Skeletal muscle tissue (tissue), 3 donors: ENCODE measurements at regions not wholly inside any gene's neighbourhood (a gene's known extent, or its start where the extent isn't known, plus 50 kb on each side); places are given as distances from the start of the nearest gene placed in this dataset.

ENCODE experiments used
- H3K27ac ChIP-seq: one replicate; pipeline ENCODE4 v1.7.0; 2013; ENCODE audit warnings: mild to moderate bottlenecking, low read depth, low read length, inconsistent platforms
- H3K27me3 ChIP-seq, 3 donors: one replicate each; pipeline ENCODE4 v1.7.0; 2013; ENCODE audit warnings: low read length in 3 of 3; ENCODE audit not compliant: control insufficient read depth in 3 of 3, insufficient read depth in 3 of 3
- H3K36me3 ChIP-seq, 3 donors: one replicate each; pipeline ENCODE4 v1.7.0; 2013; ENCODE audit warnings: low read length in 3 of 3; ENCODE audit not compliant: control insufficient read depth in 3 of 3, insufficient read depth in 3 of 3
- H3K4me1 ChIP-seq, 3 donors: one replicate each; pipeline ENCODE4 v1.7.0; 2013; ENCODE audit warnings: low read length in 3 of 3, mild to moderate bottlenecking in 3 of 3; ENCODE audit not compliant: control insufficient read depth in 3 of 3, insufficient read depth in 3 of 3
- H3K4me3 ChIP-seq, 3 donors: one replicate each; pipeline ENCODE4 v1.7.0; 2013; ENCODE audit warnings: low read length in 3 of 3
- H3K9ac ChIP-seq, 3 donors: one replicate each; pipeline ENCODE4 v1.7.0; 2013; ENCODE audit warnings: low read length in 3 of 3, mild to moderate bottlenecking in 3 of 3, moderate library complexity in 2 of 3, low read depth in 1 of 3
- H3K9me3 ChIP-seq, 3 donors: one replicate each; pipeline ENCODE4 v1.7.0; 2013; ENCODE audit warnings: low read length in 3 of 3; ENCODE audit not compliant: control insufficient read depth in 3 of 3
- donor health status: Osteomylitis.

GRCh38 chr15:69857686-69858391 lies 239.9 kb downstream of the TLE3 start:
- Histone ChIP-seq H3K27me3 (peaks cover 0 to 4% (median 3%) of the 10 kb centered on the region in 3 donors), H3K27ac (no peak overlapping the region), H3K9me3 (no peaks in the 10 kb centered on the region), H3K4me3 (no peak overlapping the region), H3K9ac (no peak overlapping the region), H3K4me1 (peaks cover 0 to 5% (median 2%) of the 10 kb centered on the region in 3 donors), H3K36me3 (no peaks in the 10 kb centered on the region)

DNA sequence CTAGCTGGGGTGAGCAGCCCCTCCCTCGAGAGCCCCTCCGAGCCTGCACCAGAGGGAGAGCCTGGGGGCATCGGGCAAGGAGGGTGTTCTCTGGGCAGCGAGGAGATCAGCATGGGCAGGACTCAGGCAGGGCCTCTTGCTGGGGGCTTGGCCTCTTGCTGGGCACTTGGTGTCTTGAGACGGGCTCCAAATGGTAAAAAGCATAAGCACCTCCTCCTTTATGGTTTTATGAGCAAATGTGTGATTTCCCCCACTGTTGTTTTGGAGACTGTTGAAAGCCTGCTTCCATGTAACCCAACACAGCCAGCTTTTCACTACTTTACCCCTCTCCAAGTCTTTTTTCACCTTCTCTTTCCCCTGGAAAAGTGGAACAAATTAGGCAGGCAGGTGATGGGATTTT lies 239.3 kb downstream of the TLE3 start:
- Histone ChIP-seq H3K9ac (no peak overlapping the region), H3K4me1 (peaks cover 0 to 2% (median 2%) of the 10 kb centered on the region in 3 donors), H3K9me3 (no peaks in the 10 kb centered on the region), H3K36me3 (no peaks in the 10 kb centered on the region), H3K4me3 (no peak overlapping the region), H3K27ac (no peak overlapping the region), H3K27me3 (peaks cover 0 to 4% (median 3%) of the 10 kb centered on the region in 3 donors)

DNA sequence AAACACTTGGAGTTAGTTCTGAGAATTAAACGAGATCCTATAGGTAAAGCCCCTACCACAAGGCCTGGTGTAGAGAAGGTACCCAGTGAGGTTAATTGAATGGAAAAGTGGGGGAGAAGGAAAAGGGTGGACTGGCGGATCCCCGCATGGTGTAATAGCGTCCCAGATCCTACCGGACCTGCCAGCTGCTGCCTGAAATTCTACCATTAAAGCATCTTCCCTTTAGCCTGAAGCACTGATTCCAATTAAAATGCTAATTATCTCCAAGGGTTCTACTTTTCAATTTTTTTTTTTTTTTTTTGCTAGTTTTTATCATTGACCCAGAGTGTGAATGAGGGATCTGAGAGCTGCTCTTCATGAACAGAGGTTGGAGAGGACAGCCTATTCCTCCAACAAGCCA lies 237.9 kb downstream of the TLE3 start:
- Histone ChIP-seq H3K27ac (no peak overlapping the region), H3K4me3 (no peak overlapping the region), H3K36me3 (no peaks in the 10 kb centered on the region), H3K9me3 (no peaks in the 10 kb centered on the region), H3K4me1 (no peaks in the 10 kb centered on the region), H3K27me3 (peaks cover 0 to 4% (median 3%) of the 10 kb centered on the region in 3 donors), H3K9ac (no peak overlapping the region)

- H3K36me3 ChIP-seq: no peaks in the 10 kb centered on the region
- no peak overlapping the region for H3K27ac ChIP-seq
- H3K4me3 ChIP-seq: no peak overlapping the region
- no peaks in the 10 kb centered on the region for H3K4me1 ChIP-seq
- no peaks in the 10 kb centered on the region for H3K9me3 ChIP-seq
- peaks cover 0 to 4% (median 3%) of the 10 kb centered on the region in 3 donors for H3K27me3 ChIP-seq
- H3K9ac ChIP-seq: no peak overlapping the region
Measured at GRCh38 chr15:69860321-69860720, 237.4 kb downstream of the TLE3 start.

GRCh38 chr15:69860921-69861320 lies 236.8 kb downstream of the TLE3 start:
- no peak overlapping the region for H3K27ac ChIP-seq
- no peaks in the 10 kb centered on the region for H3K9me3 ChIP-seq
- peaks cover 0 to 4% (median 3%) of the 10 kb centered on the region in 3 donors for H3K27me3 ChIP-seq
- no peaks in the 10 kb centered on the region for H3K4me1 ChIP-seq
- no peak overlapping the region for H3K9ac ChIP-seq
- H3K36me3 ChIP-seq: no peaks in the 10 kb centered on the region
- no peak overlapping the region for H3K4me3 ChIP-seq

GRCh38 chr15:69861331-69862171 lies 236.2 kb downstream of the TLE3 start:
- peaks cover 0 to 4% (median 3%) of the 10 kb centered on the region in 3 donors for H3K27me3 ChIP-seq
- H3K27ac ChIP-seq: no peak overlapping the region

GRCh38 chr15:69862540-69862939 lies 235.2 kb downstream of the TLE3 start:
- Histone ChIP-seq H3K36me3 (no peaks in the 10 kb centered on the region), H3K4me3 (no peak overlapping the region), H3K4me1 (no peaks in the 10 kb centered on the region), H3K27ac (no peak overlapping the region), H3K9ac (no peak overlapping the region), H3K27me3 (peaks cover 0 to 4% (median 3%) of the 10 kb centered on the region in 3 donors), H3K9me3 (no peaks in the 10 kb centered on the region)

More at GRCh38 chr15:69861331-69862171, 236.2 kb downstream of the TLE3 start:
- Histone ChIP-seq H3K9ac (no peak overlapping the region), H3K9me3 (no peaks in the 10 kb centered on the region), H3K36me3 (no peaks in the 10 kb centered on the region), H3K4me3 (no peak overlapping the region), H3K4me1 (no peaks in the 10 kb centered on the region)

- Histone ChIP-seq H3K36me3 (no peaks in the 10 kb centered on the region), H3K4me1 (no peaks in the 10 kb centered on the region), H3K27me3 (peaks cover 0 to 4% (median 3%) of the 10 kb centered on the region in 3 donors), H3K9me3 (no peaks in the 10 kb centered on the region), H3K27ac (no peak overlapping the region), H3K9ac (no peak overlapping the region), H3K4me3 (no peak overlapping the region)
Measured at GRCh38 chr15:69863446-69863845, 234.3 kb downstream of the TLE3 start.

- peaks cover 3 to 4% (median 3%) of the 10 kb centered on the region in 3 donors for H3K27me3 ChIP-seq
- no peaks in the 10 kb centered on the region for H3K9me3 ChIP-seq
- H3K4me1 ChIP-seq: no peaks in the 10 kb centered on the region
- H3K27ac ChIP-seq: no peak overlapping the region
- no peak overlapping the region for H3K4me3 ChIP-seq
- no peaks in the 10 kb centered on the region for H3K36me3 ChIP-seq
- H3K9ac ChIP-seq: no peak overlapping the region
Measured at GRCh38 chr15:69865369-69865768, 232.3 kb downstream of the TLE3 start.

DNA sequence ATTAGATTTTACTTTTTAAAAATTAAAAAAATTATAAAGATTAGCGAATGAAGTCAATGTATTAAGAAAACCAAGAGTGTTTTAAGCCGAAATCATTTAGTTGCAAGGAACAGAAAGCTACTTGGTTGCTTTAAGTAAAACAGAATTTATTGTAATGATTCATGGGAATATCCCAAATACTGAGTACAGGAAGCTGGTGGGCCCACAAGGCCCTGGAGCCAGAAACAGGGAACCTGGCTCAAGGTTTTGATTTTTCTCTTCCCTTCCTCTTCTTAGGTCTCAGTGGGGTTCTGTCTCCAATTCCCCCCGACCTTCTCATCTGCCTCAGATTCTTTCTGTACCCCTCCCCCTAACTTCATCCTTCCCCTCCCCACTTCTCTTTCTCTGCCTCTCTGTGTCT lies 229.0 kb downstream of the TLE3 start:
- Histone ChIP-seq H3K27me3 (peaks cover 0 to 9% (median 6%) of the 10 kb centered on the region in 3 donors), H3K4me1 (no peaks in the 10 kb centered on the region), H3K36me3 (no peaks in the 10 kb centered on the region), H3K9ac (no peak overlapping the region), H3K27ac (no peak overlapping the region), H3K9me3 (peaks cover 0 to 4% (median under 1%) of the 10 kb centered on the region in 3 donors), H3K4me3 (no peak overlapping the region)
